DND-41 (cell line): ENCODE measurements at regions not wholly inside any gene's neighbourhood (a gene's known extent, or its start where the extent isn't known, plus 50 kb on each side); places are given as distances from the start of the nearest gene placed in this dataset.

Source experiments
- ATAC-seq: fragments of 200-7000 bp; cut with Tn5 transposase; 3 replicates; pipeline ENCODE4 v1.9.1; 2021; ENCODE audit warnings: low read depth; ENCODE audit not compliant: insufficient read depth
- DNase-seq: peaks from one replicate; pipeline ENCODE4 v3.0.0-alpha.2; 2020
- H2AFZ ChIP-seq: 2 replicates; pipeline ENCODE4 v1.6.0; 2012; ENCODE audit warnings: low read depth, low read length
- H3K27ac ChIP-seq: 2 replicates; pipeline ENCODE4 v1.5.1; 2012; ENCODE audit warnings: low read length, inconsistent platforms
- H3K27me3 ChIP-seq: fragments of 200-600 bp; sonication (generic); 2 replicates; pipeline ENCODE4 v1.6.0; 2012; ENCODE audit warnings: low read length, mild to moderate bottlenecking, inconsistent platforms; ENCODE audit not compliant: insufficient read depth, poor library complexity
- H3K36me3 ChIP-seq: 2 replicates; pipeline ENCODE4 v1.5.1; 2012; ENCODE audit warnings: low read length, inconsistent platforms; ENCODE audit not compliant: insufficient read depth
- H3K4me1 ChIP-seq: 2 replicates; pipeline ENCODE4 v1.5.1; 2012; ENCODE audit warnings: mild to moderate bottlenecking, low read length; ENCODE audit not compliant: insufficient read depth
- H3K4me2 ChIP-seq: 2 replicates; pipeline ENCODE4 v1.6.0; 2012; ENCODE audit warnings: mild to moderate bottlenecking, moderate library complexity, low read length, inconsistent platforms; ENCODE audit not compliant: insufficient read depth
- H3K4me3 ChIP-seq, 2 experiments: fragments of 200-600 bp in 1 of 2; shearing (Covaris generic) in 1 of 2; 2 replicates each; pipeline ENCODE4 v1.5.1; 2012 to 2016; ENCODE audit warnings: inconsistent platforms in 2 of 2, low read length in 2 of 2, mild to moderate bottlenecking in 2 of 2, low read depth in 1 of 2, moderate library complexity in 1 of 2
- H3K79me2 ChIP-seq: 2 replicates; pipeline ENCODE4 v1.6.0; 2012; ENCODE audit warnings: low read length, inconsistent platforms; ENCODE audit not compliant: insufficient read depth
- H3K9ac ChIP-seq: 2 replicates; pipeline ENCODE4 v1.6.0; 2012; ENCODE audit warnings: low read depth, mild to moderate bottlenecking, inconsistent platforms, low read length, moderate library complexity
- H3K9me3 ChIP-seq: 2 replicates; pipeline ENCODE4 v1.5.1; 2012; ENCODE audit warnings: low read length, moderate library complexity, mild to moderate bottlenecking, inconsistent platforms; ENCODE audit not compliant: insufficient read depth, severe bottlenecking
- H4K20me1 ChIP-seq: 2 replicates; pipeline ENCODE4 v1.6.0; 2012; ENCODE audit warnings: low read length; ENCODE audit not compliant: insufficient read depth
- CTCF ChIP-seq: IDR thresholded peaks from 2 replicates; pipeline ENCODE4 v1.5.1; 2012; ENCODE audit warnings: borderline replicate concordance, low read length, moderate library complexity, mild to moderate bottlenecking; ENCODE audit not compliant: poor library complexity, severe bottlenecking; ENCODE audit errors: extremely low read depth
- EZH2 ChIP-seq: IDR thresholded peaks from 3 replicates; pipeline ENCODE4 v1.6.1; 2012; ENCODE audit warnings: borderline replicate concordance, low read depth, mild to moderate bottlenecking, moderate library complexity, low read length, inconsistent platforms; ENCODE audit not compliant: severe bottlenecking

- H3K27me3 ChIP-seq = no peaks in the 10 kb centered on the region
- DNase-seq (no peak), ATAC-seq (no peak)
- no peaks in the 10 kb centered on the region for H3K4me1 ChIP-seq
- H3K4me3 ChIP-seq = no peak overlapping the region
- H3K36me3 ChIP-seq = no peaks in the 10 kb centered on the region
- no peak overlapping the region for H3K9ac ChIP-seq
- no peaks in the 10 kb centered on the region for H4K20me1 ChIP-seq
- no peak overlapping the region for H2AFZ ChIP-seq
- H3K9me3 ChIP-seq = no peaks in the 10 kb centered on the region
- no peaks in the 10 kb centered on the region for H3K79me2 ChIP-seq
- H3K4me2 ChIP-seq = no peak overlapping the region
- TF ChIP-seq EZH2 (no peak), CTCF (no peak)
- no peak overlapping the region for H3K27ac ChIP-seq
Observed at GRCh38 chr5:97764700-97765099, 581.7 kb upstream of the RIOK2 start.

GRCh38 chr5:97778451-97778850 lies 595.4 kb upstream of the RIOK2 start:
- no peak for TF ChIP-seq EZH2
- no peak for TF ChIP-seq CTCF
- H3K4me3 ChIP-seq = no peak overlapping the region
- H3K9ac ChIP-seq = no peak overlapping the region
- H3K27me3 ChIP-seq = no peaks in the 10 kb centered on the region
- no peaks in the 10 kb centered on the region for H4K20me1 ChIP-seq
- H3K79me2 ChIP-seq = no peaks in the 10 kb centered on the region
- no peak for ATAC-seq
- no peak overlapping the region for H3K4me2 ChIP-seq
- H3K4me1 ChIP-seq = no peaks in the 10 kb centered on the region
- H2AFZ ChIP-seq = no peak overlapping the region
- no peak overlapping the region for H3K27ac ChIP-seq
- DNase-seq = no peak
- no peaks in the 10 kb centered on the region for H3K9me3 ChIP-seq
- no peaks in the 10 kb centered on the region for H3K36me3 ChIP-seq

- H3K9me3 ChIP-seq = no peaks in the 10 kb centered on the region
- no peak overlapping the region for H3K27ac ChIP-seq
- H3K79me2 ChIP-seq = no peaks in the 10 kb centered on the region
- no peak overlapping the region for H2AFZ ChIP-seq
- TF ChIP-seq EZH2 (no peak), CTCF (no peak)
- no peaks in the 10 kb centered on the region for H3K27me3 ChIP-seq
- ATAC-seq (no peak), DNase-seq (no peak)
- H4K20me1 ChIP-seq = no peaks in the 10 kb centered on the region
- no peak overlapping the region for H3K4me3 ChIP-seq
- no peak overlapping the region for H3K4me2 ChIP-seq
- no peak overlapping the region for H3K9ac ChIP-seq
- H3K4me1 ChIP-seq = no peaks in the 10 kb centered on the region
- H3K36me3 ChIP-seq = no peaks in the 10 kb centered on the region
Observed at GRCh38 chr5:97788369-97788768, 605.3 kb upstream of the RIOK2 start.

GRCh38 chr5:97797994-97798451 lies 615.0 kb upstream of the RIOK2 start:
- DNase-seq (no peak), ATAC-seq (no peak)
- Histone ChIP-seq H2AFZ (no peak overlapping the region), H3K27ac (no peak overlapping the region), H3K36me3 (no peaks in the 10 kb centered on the region), H3K4me1 (no peaks in the 10 kb centered on the region), H4K20me1 (no peaks in the 10 kb centered on the region), H3K9me3 (peaks cover 13% of the 10 kb centered on the region), H3K79me2 (no peaks in the 10 kb centered on the region), H3K9ac (no peak overlapping the region), H3K27me3 (no peaks in the 10 kb centered on the region), H3K4me3 (no peak overlapping the region), H3K4me2 (no peak overlapping the region)
- no peak for TF ChIP-seq EZH2
- TF ChIP-seq CTCF = no peak
